Esophagus squamous epithelium (tissue), 4 donors: ENCODE measurements at regions not wholly inside any gene's neighbourhood (a gene's known extent, or its start where the extent isn't known, plus 50 kb on each side); places are given as distances from the start of the nearest gene placed in this dataset.

ENCODE experiments used
- POLR2A ChIP-seq, 4 donors: fragments of 450-650 bp; IDR thresholded peaks; one replicate each; pipeline ENCODE4 v1.6.1; 2017; ENCODE audit warnings: antibody characterized with exemption in 4 of 4, mild to moderate bottlenecking in 4 of 4, moderate library complexity in 3 of 4
- TF ChIP-seq, protein P1 (sequence below), 6 experiments: fragments of 450-650 bp in 4 of 6; fragments of 200-600 bp in 2 of 6; sonication (generic) in 2 of 6; IDR thresholded peaks; one replicate each; pipeline ENCODE4 v1.5.1; 2016 to 2019; ENCODE audit warnings: antibody characterized with exemption in 6 of 6, mild to moderate bottlenecking in 4 of 6, moderate library complexity in 4 of 6

DNA sequence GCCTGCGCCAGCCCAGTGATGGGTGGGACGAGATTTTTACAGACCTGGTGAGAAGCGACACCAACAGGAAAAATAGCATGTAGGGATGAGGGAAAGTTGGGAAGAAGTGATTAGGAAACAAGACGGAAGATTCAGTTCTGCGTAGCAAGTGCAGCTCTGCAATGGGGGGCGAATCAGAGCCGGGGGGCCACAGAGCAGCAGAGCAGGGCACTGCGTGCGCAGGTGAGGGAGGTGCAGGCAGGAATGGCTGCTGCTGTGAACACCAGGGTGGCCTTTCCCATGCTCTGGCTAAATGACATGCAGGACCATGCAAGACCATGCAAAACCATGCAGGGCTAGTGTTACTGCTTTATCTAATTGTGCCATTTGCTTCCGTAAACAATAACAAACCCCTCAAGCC is 442.7 kb upstream of the FRG1 start:
- TF ChIP-seq, protein P1, sequence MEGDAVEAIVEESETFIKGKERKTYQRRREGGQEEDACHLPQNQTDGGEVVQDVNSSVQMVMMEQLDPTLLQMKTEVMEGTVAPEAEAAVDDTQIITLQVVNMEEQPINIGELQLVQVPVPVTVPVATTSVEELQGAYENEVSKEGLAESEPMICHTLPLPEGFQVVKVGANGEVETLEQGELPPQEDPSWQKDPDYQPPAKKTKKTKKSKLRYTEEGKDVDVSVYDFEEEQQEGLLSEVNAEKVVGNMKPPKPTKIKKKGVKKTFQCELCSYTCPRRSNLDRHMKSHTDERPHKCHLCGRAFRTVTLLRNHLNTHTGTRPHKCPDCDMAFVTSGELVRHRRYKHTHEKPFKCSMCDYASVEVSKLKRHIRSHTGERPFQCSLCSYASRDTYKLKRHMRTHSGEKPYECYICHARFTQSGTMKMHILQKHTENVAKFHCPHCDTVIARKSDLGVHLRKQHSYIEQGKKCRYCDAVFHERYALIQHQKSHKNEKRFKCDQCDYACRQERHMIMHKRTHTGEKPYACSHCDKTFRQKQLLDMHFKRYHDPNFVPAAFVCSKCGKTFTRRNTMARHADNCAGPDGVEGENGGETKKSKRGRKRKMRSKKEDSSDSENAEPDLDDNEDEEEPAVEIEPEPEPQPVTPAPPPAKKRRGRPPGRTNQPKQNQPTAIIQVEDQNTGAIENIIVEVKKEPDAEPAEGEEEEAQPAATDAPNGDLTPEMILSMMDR (IDR thresholded peaks at IDR 0.05) = no peak
- TF ChIP-seq POLR2A (IDR thresholded peaks at IDR 0.05) = no peak
